ENCODE measurements at regions not wholly inside any gene's neighbourhood (a gene's known extent, or its start where the extent isn't known, plus 50 kb on each side); places are given as distances from the start of the nearest gene placed in this dataset.

DNA sequence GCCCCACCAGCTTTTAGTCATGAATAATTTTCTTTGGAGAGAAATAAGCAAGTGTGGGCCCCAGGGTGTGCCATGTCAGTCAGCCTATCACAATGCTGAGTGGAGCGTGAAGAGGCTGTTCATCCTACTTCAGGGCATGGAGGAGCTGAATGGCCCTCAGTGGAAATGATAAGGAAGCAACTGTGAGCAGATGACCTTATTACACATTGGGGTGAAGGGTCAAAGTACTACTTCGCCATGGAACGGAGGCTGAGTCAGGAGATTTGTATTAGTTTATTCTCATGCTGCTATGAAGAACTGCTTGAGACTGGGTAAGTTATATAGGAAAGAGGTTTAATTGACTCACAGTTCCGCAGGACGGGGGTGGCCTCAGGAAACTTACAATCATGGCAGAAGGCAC, 231.0 kb upstream of the ADAMTS16 start:
- TF ChIP-seq, protein P1, sequence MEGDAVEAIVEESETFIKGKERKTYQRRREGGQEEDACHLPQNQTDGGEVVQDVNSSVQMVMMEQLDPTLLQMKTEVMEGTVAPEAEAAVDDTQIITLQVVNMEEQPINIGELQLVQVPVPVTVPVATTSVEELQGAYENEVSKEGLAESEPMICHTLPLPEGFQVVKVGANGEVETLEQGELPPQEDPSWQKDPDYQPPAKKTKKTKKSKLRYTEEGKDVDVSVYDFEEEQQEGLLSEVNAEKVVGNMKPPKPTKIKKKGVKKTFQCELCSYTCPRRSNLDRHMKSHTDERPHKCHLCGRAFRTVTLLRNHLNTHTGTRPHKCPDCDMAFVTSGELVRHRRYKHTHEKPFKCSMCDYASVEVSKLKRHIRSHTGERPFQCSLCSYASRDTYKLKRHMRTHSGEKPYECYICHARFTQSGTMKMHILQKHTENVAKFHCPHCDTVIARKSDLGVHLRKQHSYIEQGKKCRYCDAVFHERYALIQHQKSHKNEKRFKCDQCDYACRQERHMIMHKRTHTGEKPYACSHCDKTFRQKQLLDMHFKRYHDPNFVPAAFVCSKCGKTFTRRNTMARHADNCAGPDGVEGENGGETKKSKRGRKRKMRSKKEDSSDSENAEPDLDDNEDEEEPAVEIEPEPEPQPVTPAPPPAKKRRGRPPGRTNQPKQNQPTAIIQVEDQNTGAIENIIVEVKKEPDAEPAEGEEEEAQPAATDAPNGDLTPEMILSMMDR (IDR thresholded peaks at IDR 0.05), result no peak
- TF ChIP-seq EP300 (IDR thresholded peaks at IDR 0.05) (no peak), BHLHE40 (IDR thresholded peaks at IDR 0.05; ENCODE audit: low read depth, low read length) (no peak), FOSB (CRISPR knock-in tag; IDR thresholded peaks at IDR 0.05) (no peak), POLR2A (IDR thresholded peaks at IDR 0.05; ENCODE audit: low read length) (no peak), FOSL2 (IDR thresholded peaks at IDR 0.05) (no peak), FOSL2 (CRISPR knock-in tag; IDR thresholded peaks at IDR 0.05) (no peak)
